Mesendoderm (in vitro differentiated cells): ENCODE measurements at regions not wholly inside any gene's neighbourhood (a gene's known extent, or its start where the extent isn't known, plus 50 kb on each side); places are given as distances from the start of the nearest gene placed in this dataset.

Experiments
- DNase-seq: peaks from one replicate; pipeline ENCODE4 v3.0.0; 2013
- H2AK5ac ChIP-seq: 2 replicates; pipeline ENCODE4 v1.6.1; 2013; ENCODE audit warnings: low read length, inconsistent platforms
- H2BK120ac ChIP-seq: 2 replicates; pipeline ENCODE4 v1.6.1; 2013; ENCODE audit warnings: low read depth, mild to moderate bottlenecking, low read length, moderate library complexity, mixed read lengths
- H2BK15ac ChIP-seq: replicated peaks from 2 replicates; pipeline ENCODE4 v1.6.1; 2013; ENCODE audit warnings: low read depth, mild to moderate bottlenecking, moderate library complexity
- H2BK5ac ChIP-seq: 2 replicates; pipeline ENCODE4 v1.6.1; 2013; ENCODE audit warnings: low read length, inconsistent platforms
- H3K18ac ChIP-seq: 2 replicates; pipeline ENCODE4 v1.6.1; 2013; ENCODE audit warnings: mild to moderate bottlenecking, low read length, mixed read lengths
- H3K23ac ChIP-seq: one replicate; pipeline ENCODE4 v1.6.1; 2013; ENCODE audit warnings: low read length
- H3K27ac ChIP-seq: 2 replicates; pipeline ENCODE4 v1.5.1; 2013; ENCODE audit warnings: low read depth, mild to moderate bottlenecking, inconsistent platforms, low read length, moderate library complexity
- H3K27me3 ChIP-seq: 2 replicates; pipeline ENCODE4 v1.6.1; 2013; ENCODE audit warnings: low read length, control low read depth, mild to moderate bottlenecking, inconsistent platforms; ENCODE audit not compliant: insufficient read depth, poor library complexity
- H3K36me3 ChIP-seq: 2 replicates; pipeline ENCODE4 v1.6.1; 2013; ENCODE audit warnings: low read length, inconsistent platforms; ENCODE audit not compliant: control insufficient read depth, insufficient read depth
- H3K4ac ChIP-seq: one replicate; pipeline ENCODE4 v1.6.1; 2013; ENCODE audit warnings: low read depth, mild to moderate bottlenecking, low read length, moderate library complexity
- H3K4me1 ChIP-seq: 2 replicates; pipeline ENCODE4 v1.6.1; 2013; ENCODE audit warnings: low read depth, low read length, inconsistent platforms; ENCODE audit not compliant: control insufficient read depth
- H3K4me2 ChIP-seq: 2 replicates; pipeline ENCODE4 v1.6.1; 2013; ENCODE audit warnings: low read length
- H3K4me3 ChIP-seq: 2 replicates; pipeline ENCODE4 v1.5.1; 2013; ENCODE audit warnings: mild to moderate bottlenecking, low read length
- H3K56ac ChIP-seq: one replicate; pipeline ENCODE4 v1.6.1; 2013; ENCODE audit warnings: low read length
- H3K79me1 ChIP-seq: 2 replicates; pipeline ENCODE4 v1.6.1; 2013; ENCODE audit warnings: low read length, inconsistent platforms
- H3K79me2 ChIP-seq: 2 replicates; pipeline ENCODE4 v1.6.1; 2013; ENCODE audit warnings: mild to moderate bottlenecking, low read length; ENCODE audit not compliant: control insufficient read depth, insufficient read depth
- H3K9ac ChIP-seq: 2 replicates; pipeline ENCODE4 v1.6.1; 2013; ENCODE audit warnings: low read length, inconsistent platforms
- H4K5ac ChIP-seq: one replicate; pipeline ENCODE4 v1.6.1; 2013; ENCODE audit warnings: low read length
- H4K8ac ChIP-seq: one replicate; pipeline ENCODE4 v1.6.1; 2013; ENCODE audit warnings: low read depth, mild to moderate bottlenecking, control low read depth, low read length, moderate library complexity
- WGBS: extraction: QIAGEN DNeasy Blood & Tissue Kit; methylation state at CpG from one replicate; pipeline ENCODE4 v1.1.7; 2013; ENCODE audit warnings: low lambda C conversion rate, missing lambda C conversion rate; ENCODE audit not compliant: insufficient coverage; ENCODE audit errors: extremely low coverage; 5-methylcytosine and 5-hydroxymethylcytosine counted together

DNA sequence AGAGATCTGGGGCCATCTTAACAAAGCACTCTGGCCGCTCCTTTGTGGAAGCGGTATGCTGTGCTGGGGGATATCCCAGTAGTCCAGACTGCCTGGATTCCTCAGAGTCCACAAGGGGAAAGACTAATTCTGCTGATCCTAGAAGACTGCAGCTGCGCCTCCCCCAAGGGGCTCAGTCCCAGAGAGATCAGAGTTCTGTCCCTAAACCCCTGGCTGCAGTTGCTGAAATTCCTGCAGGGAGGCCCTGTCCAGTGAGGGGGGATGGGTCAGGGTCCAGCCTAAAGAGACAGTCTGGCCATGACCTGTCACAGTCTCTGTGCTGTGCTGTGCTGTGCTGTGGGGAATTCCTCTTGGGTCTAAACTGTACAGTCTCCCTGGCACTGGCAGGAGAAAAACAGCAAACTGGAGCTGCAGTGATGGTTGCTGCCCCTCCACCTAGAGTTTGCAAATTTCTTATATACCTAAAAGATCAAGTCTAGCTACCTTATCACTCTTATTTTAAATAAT, 575.1 kb upstream of the UBE2E2 start:
- H3K4ac ChIP-seq: peak overlapping the region; percentile 2
- no peak overlapping the region for H2BK120ac ChIP-seq
- H3K18ac ChIP-seq: no peak overlapping the region
- H2BK5ac ChIP-seq: no peak overlapping the region
- no peaks in the 10 kb centered on the region for H3K36me3 ChIP-seq
- H3K27me3 ChIP-seq: no peaks in the 10 kb centered on the region
- H3K79me2 ChIP-seq: no peaks in the 10 kb centered on the region
- no peak overlapping the region for H3K9ac ChIP-seq
- WGBS: no CpG with 5 or more reads among the region's 3 CpGs
- peak overlapping the region; percentile 2 for H3K56ac ChIP-seq
- H3K23ac ChIP-seq: peak overlapping the region; percentile 11
- no peak overlapping the region for H2BK15ac ChIP-seq
- H3K79me1 ChIP-seq: no peaks in the 10 kb centered on the region
- no peak overlapping the region for H4K5ac ChIP-seq
- DNase-seq: no peak
- H4K8ac ChIP-seq: no peak overlapping the region
- no peak overlapping the region for H3K4me3 ChIP-seq
- no peak overlapping the region for H3K4me2 ChIP-seq
- no peak overlapping the region for H3K27ac ChIP-seq
- H3K4me1 ChIP-seq: peaks cover 2% of the 10 kb centered on the region
- no peak overlapping the region for H2AK5ac ChIP-seq

DNA sequence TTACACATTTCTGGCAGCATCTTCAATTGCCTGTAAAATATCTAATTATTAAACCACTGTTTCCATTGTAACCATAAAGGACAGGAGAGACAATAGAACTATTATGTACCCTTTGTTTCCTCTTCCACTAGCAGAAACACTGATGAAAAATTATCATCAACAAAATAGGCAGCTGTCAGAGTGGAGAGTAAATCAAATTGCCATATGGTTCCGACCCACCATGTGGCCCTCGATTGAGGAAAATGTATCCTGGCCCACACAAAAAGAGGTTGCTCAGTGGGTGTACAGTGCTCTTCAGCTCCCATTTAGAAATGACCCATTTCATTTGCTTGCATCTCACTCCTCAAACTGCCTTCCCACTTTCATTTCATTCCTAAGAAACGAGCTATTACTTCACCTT, 570.6 kb upstream of the UBE2E2 start:
- Histone ChIP-seq H3K18ac (no peak overlapping the region), H3K4me2 (no peak overlapping the region), H2BK120ac (no peak overlapping the region), H3K4me3 (no peak overlapping the region), H3K27ac (no peak overlapping the region), H4K5ac (no peak overlapping the region), H3K79me1 (no peaks in the 10 kb centered on the region), H3K36me3 (no peaks in the 10 kb centered on the region), H3K4ac (no peak overlapping the region), H3K79me2 (no peaks in the 10 kb centered on the region), H2AK5ac (no peak overlapping the region), H3K4me1 (peaks cover 2% of the 10 kb centered on the region), H2BK15ac (no peak overlapping the region), H2BK5ac (no peak overlapping the region), H3K23ac (no peak overlapping the region), H3K27me3 (no peaks in the 10 kb centered on the region), H3K56ac (no peak overlapping the region), H4K8ac (no peak overlapping the region), H3K9ac (no peak overlapping the region)
- no CpG with 5 or more reads among the region's 3 CpGs for WGBS
- DNase-seq: no peak

DNA sequence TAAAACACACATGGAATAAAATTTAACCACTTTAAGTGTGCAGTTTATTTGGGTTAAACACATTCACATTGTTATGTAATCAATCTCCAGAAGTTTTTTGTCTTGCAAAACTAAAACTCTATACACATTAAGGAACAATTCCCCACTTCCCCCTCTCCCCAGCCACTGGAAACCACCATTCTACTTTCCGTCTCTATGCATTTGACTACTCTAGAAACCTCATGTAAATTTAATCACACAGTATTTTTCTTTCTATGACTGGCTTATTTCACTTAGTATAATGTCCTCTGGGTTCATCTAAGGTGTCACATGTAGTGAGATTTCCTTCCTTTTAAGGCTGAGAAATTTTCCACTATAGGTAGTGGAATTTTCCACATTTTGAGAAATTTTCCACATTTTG, 568.7 kb upstream of the UBE2E2 start:
- peaks cover 2% of the 10 kb centered on the region for H3K4me1 ChIP-seq
- H3K4me2 ChIP-seq: no peak overlapping the region
- no peak overlapping the region for H3K18ac ChIP-seq
- H2BK5ac ChIP-seq: no peak overlapping the region
- no peaks in the 10 kb centered on the region for H3K36me3 ChIP-seq
- no peaks in the 10 kb centered on the region for H3K79me2 ChIP-seq
- H3K56ac ChIP-seq: no peak overlapping the region
- H3K23ac ChIP-seq: no peak overlapping the region
- no peak overlapping the region for H2BK15ac ChIP-seq
- H3K27me3 ChIP-seq: no peaks in the 10 kb centered on the region
- no peak overlapping the region for H4K5ac ChIP-seq
- no peaks in the 10 kb centered on the region for H3K79me1 ChIP-seq
- DNase-seq: no peak
- no CpG with 5 or more reads among the region's 1 CpG for WGBS
- no peak overlapping the region for H4K8ac ChIP-seq
- H3K4ac ChIP-seq: no peak overlapping the region
- no peak overlapping the region for H2BK120ac ChIP-seq
- H3K4me3 ChIP-seq: no peak overlapping the region
- H2AK5ac ChIP-seq: no peak overlapping the region
- H3K9ac ChIP-seq: no peak overlapping the region
- no peak overlapping the region for H3K27ac ChIP-seq

- Histone ChIP-seq H4K5ac (no peak overlapping the region), H2AK5ac (no peak overlapping the region), H2BK5ac (no peak overlapping the region), H3K4me3 (no peak overlapping the region), H3K79me2 (no peaks in the 10 kb centered on the region), H3K23ac (no peak overlapping the region), H3K18ac (no peak overlapping the region), H3K27me3 (no peaks in the 10 kb centered on the region), H3K56ac (no peak overlapping the region), H3K4me1 (no peaks in the 10 kb centered on the region), H3K36me3 (no peaks in the 10 kb centered on the region), H3K79me1 (no peaks in the 10 kb centered on the region), H3K9ac (no peak overlapping the region), H3K4ac (no peak overlapping the region), H4K8ac (no peak overlapping the region), H3K4me2 (no peak overlapping the region), H2BK120ac (no peak overlapping the region), H3K27ac (no peak overlapping the region), H2BK15ac (no peak overlapping the region)
- WGBS: no CpG with 5 or more reads among the region's 1 CpG
- peak; percentile 55 for DNase-seq
Observed at GRCh38 chr3:22659651-22660475, 543.3 kb upstream of the UBE2E2 start.

- Histone ChIP-seq H2BK15ac (no peak overlapping the region), H3K23ac (no peak overlapping the region), H3K79me2 (no peaks in the 10 kb centered on the region), H3K4me3 (no peak overlapping the region), H3K27ac (no peak overlapping the region), H2BK5ac (no peak overlapping the region), H3K4ac (no peak overlapping the region), H3K56ac (no peak overlapping the region), H3K4me2 (no peak overlapping the region), H3K4me1 (no peaks in the 10 kb centered on the region), H4K8ac (no peak overlapping the region), H3K79me1 (no peaks in the 10 kb centered on the region), H3K36me3 (no peaks in the 10 kb centered on the region), H2BK120ac (no peak overlapping the region), H3K9ac (no peak overlapping the region), H2AK5ac (no peak overlapping the region), H3K27me3 (no peaks in the 10 kb centered on the region), H3K18ac (no peak overlapping the region), H4K5ac (no peak overlapping the region)
- no peak for DNase-seq
- no CpG with 5 or more reads among the region's 1 CpG for WGBS
Observed at GRCh38 chr3:22660606-22661005, 542.5 kb upstream of the UBE2E2 start.
